ENCODE measurements at regions not wholly inside any gene's neighbourhood (a gene's known extent, or its start where the extent isn't known, plus 50 kb on each side); places are given as distances from the start of the nearest gene placed in this dataset.

DNA sequence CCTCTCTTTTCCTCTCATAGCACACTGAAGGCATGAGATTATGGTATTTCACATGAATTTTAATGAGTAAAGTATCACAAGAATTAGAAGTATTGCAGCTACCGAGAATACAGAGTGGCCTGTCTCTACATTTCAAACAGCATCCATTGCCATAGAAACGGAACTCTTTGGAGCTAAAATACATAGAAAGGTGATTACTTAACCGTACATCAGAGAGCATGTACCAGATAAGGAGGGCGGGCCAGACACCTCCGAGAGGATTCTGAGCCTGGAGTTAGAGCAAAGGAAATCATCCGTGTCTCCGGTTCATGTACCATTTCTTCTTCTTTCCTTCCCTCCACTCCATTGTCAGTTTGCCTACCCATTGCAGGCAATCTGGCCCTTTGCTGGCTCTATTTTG, 196.7 kb downstream of the KLF6 start:
- no peak overlapping the region for H3K4me3 ChIP-seq (ENCODE audit: low read depth, low read length)
- TF ChIP-seq CTCF (IDR thresholded peaks at IDR 0.05; ENCODE audit: insufficient read depth, low read depth, low read length), result no peak
- DNase-seq (ENCODE audit: low read depth), result no peak

DNA sequence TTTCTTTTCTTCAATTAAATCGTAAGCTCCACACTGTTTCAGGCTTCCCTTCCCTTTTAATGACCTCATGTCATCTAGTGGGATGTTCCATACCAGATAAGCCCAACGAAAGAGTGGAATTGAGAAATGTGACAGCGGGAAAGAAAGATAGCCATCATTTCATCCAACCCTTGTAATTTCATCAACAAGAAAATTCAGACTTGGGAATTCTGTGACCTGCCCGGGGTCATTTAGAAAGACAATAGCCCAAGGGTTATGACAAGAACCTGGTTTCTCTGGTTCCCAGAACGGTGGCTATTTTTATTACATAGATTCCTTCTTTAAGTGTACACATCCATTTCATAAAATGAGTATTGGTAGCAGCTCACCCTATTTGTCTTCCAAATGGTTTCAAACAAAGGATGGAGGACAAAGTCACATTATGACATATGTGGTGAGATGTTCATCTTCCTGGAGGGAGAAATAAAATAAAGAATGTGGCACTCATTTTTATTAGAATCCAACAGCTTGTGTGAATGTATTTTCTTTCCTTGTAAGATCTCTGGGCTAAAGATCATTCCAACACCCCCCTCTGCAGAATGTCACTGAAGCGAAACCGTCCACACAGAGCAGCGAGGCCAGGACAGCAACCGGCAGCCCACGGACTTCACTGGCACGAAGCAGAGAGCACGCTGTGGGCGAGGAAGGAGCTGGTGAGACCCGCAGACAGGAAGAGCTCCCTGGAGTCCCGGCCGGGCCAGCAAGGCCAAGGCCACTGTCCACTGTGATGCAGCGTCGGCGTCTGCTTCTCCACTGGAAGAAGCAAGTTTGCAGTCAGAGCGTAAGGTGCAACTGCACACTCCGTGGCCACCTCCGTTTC, 199.9 kb downstream of the KLF6 start:
- TF ChIP-seq CTCF (IDR thresholded peaks at IDR 0.05; ENCODE audit: insufficient read depth, low read depth, low read length), result no peak
- H3K4me3 ChIP-seq (ENCODE audit: low read depth, low read length), result no peak overlapping the region
- no peak for DNase-seq (ENCODE audit: low read depth)

DNA sequence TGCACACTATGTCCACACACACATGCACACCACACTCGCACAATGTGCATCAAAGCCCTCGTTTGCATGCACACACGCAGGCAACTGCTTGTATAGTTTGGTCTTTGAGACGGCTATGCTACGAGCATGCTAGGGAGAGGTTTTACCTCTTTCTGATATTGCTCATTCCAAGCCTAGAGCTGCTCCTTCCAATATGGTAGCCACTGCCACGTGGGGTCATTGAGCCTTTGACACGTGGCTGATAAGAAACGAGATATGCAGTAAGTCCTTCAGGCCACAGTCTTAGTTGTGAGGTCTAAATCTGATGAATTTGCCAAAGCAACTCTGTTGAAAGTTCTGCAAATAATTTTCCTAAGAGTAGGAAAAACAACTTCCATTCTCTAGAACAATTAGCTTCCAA, 204.4 kb downstream of the KLF6 start:
- H3K4me3 ChIP-seq (ENCODE audit: low read depth, low read length), result no peak overlapping the region

GRCh38 chr10:3579845-3580244, 205.2 kb downstream of the KLF6 start:
- no peak overlapping the region for H3K4me3 ChIP-seq (ENCODE audit: low read depth, low read length)
- TF ChIP-seq CTCF (IDR thresholded peaks at IDR 0.05; ENCODE audit: insufficient read depth, low read depth, low read length), result no peak
- no peak for DNase-seq (ENCODE audit: low read depth)

More for the DNA sequence above, 204.4 kb downstream of the KLF6 start:
- no peak for DNase-seq (ENCODE audit: low read depth)
- no peak for TF ChIP-seq CTCF (IDR thresholded peaks at IDR 0.05; ENCODE audit: insufficient read depth, low read depth, low read length)

DNA sequence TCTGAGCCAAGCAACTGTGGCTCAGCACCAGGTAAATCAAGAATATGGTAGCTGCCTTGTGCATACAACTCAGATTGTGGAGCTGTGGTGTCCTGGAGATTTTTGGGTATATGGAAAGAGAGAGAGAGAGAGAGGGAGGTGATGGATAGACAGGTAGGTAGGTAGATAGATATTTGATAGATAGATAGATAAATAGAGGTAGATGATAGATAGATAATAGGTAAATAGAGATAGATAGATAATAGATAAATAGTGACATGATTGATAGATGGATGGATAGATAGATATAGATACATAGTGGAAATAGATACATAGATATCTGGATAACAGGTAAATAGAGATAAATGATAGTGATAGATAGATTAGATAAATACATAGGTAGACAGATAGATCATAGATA, 206.3 kb downstream of the KLF6 start:
- no peak for TF ChIP-seq CTCF (IDR thresholded peaks at IDR 0.05; ENCODE audit: insufficient read depth, low read depth, low read length)
- no peak for DNase-seq (ENCODE audit: low read depth)
- no peak overlapping the region for H3K4me3 ChIP-seq (ENCODE audit: low read depth, low read length)

DNA sequence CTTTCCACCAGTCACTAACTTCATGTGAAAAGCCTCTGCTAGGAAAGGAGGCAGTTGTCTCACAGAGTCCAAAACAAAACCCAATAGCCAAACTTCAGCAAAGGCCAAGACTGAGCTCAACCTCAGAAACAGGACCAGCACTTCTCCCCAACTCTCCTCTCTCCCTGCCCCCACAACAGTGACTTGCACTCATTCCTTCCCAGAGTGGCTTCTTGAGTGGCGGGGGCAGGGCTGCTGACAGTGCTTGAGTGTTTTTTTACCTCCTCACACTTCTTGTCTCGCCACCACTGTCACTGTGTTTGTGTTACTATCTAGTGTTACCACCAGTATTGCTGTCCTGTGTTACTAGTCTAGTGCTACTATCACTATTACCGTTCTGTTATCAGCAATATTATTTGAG, 206.8 kb downstream of the KLF6 start:
- TF ChIP-seq CTCF (IDR thresholded peaks at IDR 0.05; ENCODE audit: insufficient read depth, low read depth, low read length), result no peak
- no peak overlapping the region for H3K4me3 ChIP-seq (ENCODE audit: low read depth, low read length)
- no peak for DNase-seq (ENCODE audit: low read depth)

DNA sequence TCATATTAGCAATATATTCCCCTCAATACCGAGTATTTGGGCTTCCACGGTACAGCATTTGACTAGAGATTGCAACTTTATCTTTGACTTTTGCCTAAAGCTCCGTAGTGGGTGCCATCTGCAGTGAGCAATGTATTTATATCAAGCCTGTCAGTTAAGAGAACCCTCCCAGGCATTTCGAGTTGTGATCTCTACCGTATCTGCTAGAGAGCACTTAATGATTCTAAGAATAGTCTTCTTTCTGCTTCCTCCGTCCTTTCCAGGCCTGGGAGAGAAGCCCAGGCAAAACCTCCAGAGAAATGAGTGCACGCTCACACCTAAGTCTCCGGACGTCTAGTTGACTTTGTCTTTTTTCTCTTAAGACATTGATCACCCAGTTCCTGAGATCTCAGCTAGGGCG, 210.6 kb downstream of the KLF6 start:
- no peak for DNase-seq (ENCODE audit: low read depth)
- TF ChIP-seq CTCF (IDR thresholded peaks at IDR 0.05; ENCODE audit: insufficient read depth, low read depth, low read length), result no peak
- no peak overlapping the region for H3K4me3 ChIP-seq (ENCODE audit: low read depth, low read length)

Data from fibroblast of villous mesenchyme (primary cell).